ENCODE measurements at regions not wholly inside any gene's neighbourhood (a gene's known extent, or its start where the extent isn't known, plus 50 kb on each side); places are given as distances from the start of the nearest gene placed in this dataset.

GRCh38 chr3:54053882-54054281 lies 68.5 kb upstream of the CACNA2D3 start:
- Histone ChIP-seq H3K27ac (ENCODE audit: low read length) (no peak overlapping the region), H3K9me2 (replicated peaks; ENCODE audit: insufficient read depth, low read length) (no peaks in the 10 kb centered on the region), H3K4me1 (ENCODE audit: low read length) (no peaks in the 10 kb centered on the region), H3K4me3 (ENCODE audit: low read length) (no peak overlapping the region), H3K4me2 (ENCODE audit: low read depth, low read length) (no peak overlapping the region), H4K20me1 (ENCODE audit: insufficient read depth, low read length) (no peaks in the 10 kb centered on the region), H3F3A (ENCODE audit: insufficient read depth, low read length) (no peaks in the 10 kb centered on the region), H3K79me2 (ENCODE audit: low read length) (no peaks in the 10 kb centered on the region), H2AFZ (ENCODE audit: low read length) (no peak overlapping the region), H3K36me3 (replicated peaks; ENCODE audit: insufficient read depth, low read length) (no peaks in the 10 kb centered on the region), H3K9me3 (replicated peaks; ENCODE audit: insufficient read depth, low read length) (no peaks in the 10 kb centered on the region), H3K9ac (ENCODE audit: low read length) (no peak overlapping the region), H3K27me3 (replicated peaks; ENCODE audit: insufficient read depth, low read length) (no peaks in the 10 kb centered on the region)
- TF ChIP-seq EZH2phosphoT487 (IDR thresholded peaks at IDR 0.05; ENCODE audit: low read length) (no peak), EZH2 (optimal IDR thresholded peaks at IDR 0.05; ENCODE audit: low read depth, low read length) (no peak), CTCF (IDR thresholded peaks at IDR 0.05; ENCODE audit: low read length) (no peak)
- no peak for DNase-seq

- no peaks in the 10 kb centered on the region for H3K4me1 ChIP-seq (ENCODE audit: low read length)
- no peaks in the 10 kb centered on the region for H3K9me3 ChIP-seq (replicated peaks; ENCODE audit: insufficient read depth, low read length)
- H3F3A ChIP-seq (ENCODE audit: insufficient read depth, low read length): no peaks in the 10 kb centered on the region
- H3K27me3 ChIP-seq (replicated peaks; ENCODE audit: insufficient read depth, low read length): no peaks in the 10 kb centered on the region
- no peaks in the 10 kb centered on the region for H3K9me2 ChIP-seq (replicated peaks; ENCODE audit: insufficient read depth, low read length)
- H2AFZ ChIP-seq (ENCODE audit: low read length): no peak overlapping the region
- H3K4me3 ChIP-seq (ENCODE audit: low read length): no peak overlapping the region
- no peaks in the 10 kb centered on the region for H3K79me2 ChIP-seq (ENCODE audit: low read length)
- DNase-seq: no peak
- TF ChIP-seq EZH2phosphoT487 (IDR thresholded peaks at IDR 0.05; ENCODE audit: low read length): no peak
- TF ChIP-seq EZH2 (optimal IDR thresholded peaks at IDR 0.05; ENCODE audit: low read depth, low read length): no peak
- no peak for TF ChIP-seq CTCF (IDR thresholded peaks at IDR 0.05; ENCODE audit: low read length)
- H3K4me2 ChIP-seq (ENCODE audit: low read depth, low read length): no peak overlapping the region
- H3K36me3 ChIP-seq (replicated peaks; ENCODE audit: insufficient read depth, low read length): no peaks in the 10 kb centered on the region
- no peaks in the 10 kb centered on the region for H4K20me1 ChIP-seq (ENCODE audit: insufficient read depth, low read length)
- no peak overlapping the region for H3K9ac ChIP-seq (ENCODE audit: low read length)
- H3K27ac ChIP-seq (ENCODE audit: low read length): no peak overlapping the region
These were observed 69.1 kb upstream of the CACNA2D3 start for GRCh38 chr3:54053211-54053610.

GRCh38 chr3:54047568-54047967 lies 74.8 kb upstream of the CACNA2D3 start:
- no peak for DNase-seq
- H3F3A ChIP-seq (ENCODE audit: insufficient read depth, low read length): no peaks in the 10 kb centered on the region
- no peak overlapping the region for H3K9ac ChIP-seq (ENCODE audit: low read length)
- no peaks in the 10 kb centered on the region for H3K9me2 ChIP-seq (replicated peaks; ENCODE audit: insufficient read depth, low read length)
- TF ChIP-seq EZH2 (optimal IDR thresholded peaks at IDR 0.05; ENCODE audit: low read depth, low read length) (no peak), EZH2phosphoT487 (IDR thresholded peaks at IDR 0.05; ENCODE audit: low read length) (no peak), CTCF (IDR thresholded peaks at IDR 0.05; ENCODE audit: low read length) (no peak)
- H3K4me1 ChIP-seq (ENCODE audit: low read length): no peaks in the 10 kb centered on the region
- no peak overlapping the region for H3K4me2 ChIP-seq (ENCODE audit: low read depth, low read length)
- no peak overlapping the region for H3K27ac ChIP-seq (ENCODE audit: low read length)
- no peaks in the 10 kb centered on the region for H3K36me3 ChIP-seq (replicated peaks; ENCODE audit: insufficient read depth, low read length)
- H3K4me3 ChIP-seq (ENCODE audit: low read length): no peak overlapping the region
- no peaks in the 10 kb centered on the region for H3K79me2 ChIP-seq (ENCODE audit: low read length)
- H3K27me3 ChIP-seq (replicated peaks; ENCODE audit: insufficient read depth, low read length): no peaks in the 10 kb centered on the region
- no peak overlapping the region for H2AFZ ChIP-seq (ENCODE audit: low read length)
- H4K20me1 ChIP-seq (ENCODE audit: insufficient read depth, low read length): no peaks in the 10 kb centered on the region
- no peaks in the 10 kb centered on the region for H3K9me3 ChIP-seq (replicated peaks; ENCODE audit: insufficient read depth, low read length)

Data from MM.1S (cell line).